Endodermal cell (in vitro differentiated cells): ENCODE measurements at regions not wholly inside any gene's neighbourhood (a gene's known extent, or its start where the extent isn't known, plus 50 kb on each side); places are given as distances from the start of the nearest gene placed in this dataset.
A peak's percentile ranks its signal among the peaks of the same experiment; 100 is the strongest.

ENCODE experiments used
- DNase-seq: peaks from one replicate; pipeline ENCODE4 v3.0.0-alpha.2; 2017
- H3K27ac ChIP-seq: 2 replicates; pipeline ENCODE4 v1.5.1; 2013; ENCODE audit warnings: mild to moderate bottlenecking, low read depth, low read length, moderate library complexity
- H3K27me3 ChIP-seq: 2 replicates; pipeline ENCODE4 v1.6.1; 2013; ENCODE audit warnings: mild to moderate bottlenecking, low read length, moderate library complexity; ENCODE audit not compliant: insufficient read depth, control insufficient read depth, poor library complexity, severe bottlenecking
- H3K36me3 ChIP-seq: 2 replicates; pipeline ENCODE4 v1.7.0; 2013; ENCODE audit warnings: mild to moderate bottlenecking, low read length, moderate library complexity; ENCODE audit not compliant: control insufficient read depth, insufficient read depth
- H3K4me1 ChIP-seq: one replicate; pipeline ENCODE4 v1.7.0; 2013; ENCODE audit warnings: low read length; ENCODE audit not compliant: control insufficient read depth, insufficient read depth
- H3K4me3 ChIP-seq: 2 replicates; pipeline ENCODE4 v1.5.1; 2013; ENCODE audit warnings: mild to moderate bottlenecking, low read length, moderate library complexity
- H3K9ac ChIP-seq: 2 replicates; pipeline ENCODE4 v1.6.1; 2013; ENCODE audit warnings: mild to moderate bottlenecking, low read length, moderate library complexity; ENCODE audit not compliant: poor library complexity, severe bottlenecking; ENCODE audit errors: extremely low read depth
- H3K9me3 ChIP-seq: 2 replicates; pipeline ENCODE4 v1.6.1; 2013; ENCODE audit warnings: mild to moderate bottlenecking, low read length, moderate library complexity; ENCODE audit not compliant: control insufficient read depth
- H3K27ac Mint-ChIP-seq: 2 replicates; pipeline ENCODE4 v1.8.0; 2020; ENCODE audit warnings: mixed read lengths
- H3K27me3 Mint-ChIP-seq: 2 replicates; pipeline ENCODE4 v1.8.0; 2021; ENCODE audit warnings: mild to moderate bottlenecking, mixed read lengths; ENCODE audit not compliant: insufficient read depth
- H3K36me3 Mint-ChIP-seq: 2 replicates; pipeline ENCODE4 v1.8.0; 2020; ENCODE audit warnings: low read depth, mixed read lengths
- H3K4me1 Mint-ChIP-seq: 2 replicates; pipeline ENCODE4 v1.8.0; 2020; ENCODE audit warnings: mixed read lengths
- H3K4me3 Mint-ChIP-seq: 2 replicates; pipeline ENCODE4 v1.8.0; 2020; ENCODE audit warnings: mild to moderate bottlenecking, moderate library complexity, mixed read lengths
- H3K9me3 Mint-ChIP-seq: 2 replicates; pipeline ENCODE4 v1.8.0; 2020; ENCODE audit warnings: mild to moderate bottlenecking, mixed read lengths
- CTCF ChIP-seq: fragments of 200-600 bp; sonication (generic); conservative IDR thresholded peaks from 2 replicates; pipeline ENCODE4 v1.5.0; 2021; ENCODE audit warnings: antibody characterized with exemption, mild to moderate bottlenecking
- WGBS, 2 experiments: methylation state at CpG; one replicate each; pipeline versions ENCODE4 v1.1.5 to v1.1.7; 2013; ENCODE audit warnings: missing lambda C conversion rate in 2 of 2, mixed read lengths in 1 of 2; ENCODE audit not compliant: insufficient coverage in 1 of 2, insufficient read length in 1 of 2; 5-methylcytosine and 5-hydroxymethylcytosine counted together

- H3K36me3 Mint-ChIP-seq: peaks cover 8% of the 10 kb centered on the region
- no peaks in the 10 kb centered on the region for H3K4me1 Mint-ChIP-seq
- Histone ChIP-seq H3K27me3 (peaks cover 5% of the 10 kb centered on the region), H3K9ac (no peak overlapping the region), H3K36me3 (no peaks in the 10 kb centered on the region), H3K27ac (no peak overlapping the region), H3K9me3 (peaks cover 9% of the 10 kb centered on the region), H3K4me1 (no peaks in the 10 kb centered on the region), H3K4me3 (no peak overlapping the region)
- no peak for TF ChIP-seq CTCF
- no peak for DNase-seq
- no peak overlapping the region for H3K4me3 Mint-ChIP-seq
- no peak overlapping the region for H3K27ac Mint-ChIP-seq
- H3K27me3 Mint-ChIP-seq: no peaks in the 10 kb centered on the region
- H3K9me3 Mint-ChIP-seq: peaks cover 35% of the 10 kb centered on the region
Observed at GRCh38 chr12:19737019-19737418, 297.7 kb downstream of the AEBP2 start.

GRCh38 chr12:19739195-19739776, 300.0 kb downstream of the AEBP2 start:
- Mint-ChIP-seq H3K36me3 (peaks cover 8% of the 10 kb centered on the region), H3K27me3 (no peaks in the 10 kb centered on the region), H3K4me3 (no peak overlapping the region), H3K27ac (no peak overlapping the region), H3K9me3 (peaks cover 19% of the 10 kb centered on the region), H3K4me1 (peaks cover 3% of the 10 kb centered on the region)
- H3K9me3 ChIP-seq: peaks cover 9% of the 10 kb centered on the region
- peak; percentile 97 for TF ChIP-seq CTCF
- no peaks in the 10 kb centered on the region for H3K36me3 ChIP-seq
- no peaks in the 10 kb centered on the region for H3K4me1 ChIP-seq
- no peak overlapping the region for H3K4me3 ChIP-seq
- DNase-seq: peak; percentile 63
- H3K9ac ChIP-seq: no peak overlapping the region
- 67 to 69% methylated on average over 3 of the region's 3 CpGs for WGBS, 2 experiments
- H3K27me3 ChIP-seq: peaks cover 5% of the 10 kb centered on the region
- no peak overlapping the region for H3K27ac ChIP-seq

GRCh38 chr12:19740472-19741131, 301.3 kb downstream of the AEBP2 start:
- peaks cover 5% of the 10 kb centered on the region for H3K27me3 ChIP-seq
- no peak for TF ChIP-seq CTCF
- H3K27ac ChIP-seq: no peak overlapping the region
- DNase-seq: no peak
- Mint-ChIP-seq H3K9me3 (peaks cover 5% of the 10 kb centered on the region), H3K27me3 (no peaks in the 10 kb centered on the region), H3K27ac (no peak overlapping the region), H3K4me3 (no peak overlapping the region), H3K4me1 (peaks cover 3% of the 10 kb centered on the region), H3K36me3 (no peaks in the 10 kb centered on the region)
- H3K4me3 ChIP-seq: no peak overlapping the region
- H3K9ac ChIP-seq: no peak overlapping the region
- H3K4me1 ChIP-seq: no peaks in the 10 kb centered on the region
- no peaks in the 10 kb centered on the region for H3K9me3 ChIP-seq
- 79 to 88% methylated on average over 1 to 7 of the region's 7 CpGs for WGBS, 2 experiments
- H3K36me3 ChIP-seq: no peaks in the 10 kb centered on the region
